Panc1 (cell line): ENCODE measurements at regions not wholly inside any gene's neighbourhood (a gene's known extent, or its start where the extent isn't known, plus 50 kb on each side); places are given as distances from the start of the nearest gene placed in this dataset.

ENCODE experiments used
- SIN3A ChIP-seq: IDR thresholded peaks from 2 replicates; pipeline ENCODE4 v1.6.1; 2012; ENCODE audit warnings: low read depth, mild to moderate bottlenecking, low read length, moderate library complexity, borderline replicate concordance; ENCODE audit not compliant: insufficient read depth
- TF ChIP-seq, protein P1 (sequence below): fragments of 450-650 bp; IDR thresholded peaks from 2 replicates; pipeline ENCODE4 v1.5.1; 2017; ENCODE audit warnings: mild to moderate bottlenecking

GRCh38 chr4:74598611-74599325 is 153.8 kb downstream of the AREG start:
- TF ChIP-seq, protein P1, sequence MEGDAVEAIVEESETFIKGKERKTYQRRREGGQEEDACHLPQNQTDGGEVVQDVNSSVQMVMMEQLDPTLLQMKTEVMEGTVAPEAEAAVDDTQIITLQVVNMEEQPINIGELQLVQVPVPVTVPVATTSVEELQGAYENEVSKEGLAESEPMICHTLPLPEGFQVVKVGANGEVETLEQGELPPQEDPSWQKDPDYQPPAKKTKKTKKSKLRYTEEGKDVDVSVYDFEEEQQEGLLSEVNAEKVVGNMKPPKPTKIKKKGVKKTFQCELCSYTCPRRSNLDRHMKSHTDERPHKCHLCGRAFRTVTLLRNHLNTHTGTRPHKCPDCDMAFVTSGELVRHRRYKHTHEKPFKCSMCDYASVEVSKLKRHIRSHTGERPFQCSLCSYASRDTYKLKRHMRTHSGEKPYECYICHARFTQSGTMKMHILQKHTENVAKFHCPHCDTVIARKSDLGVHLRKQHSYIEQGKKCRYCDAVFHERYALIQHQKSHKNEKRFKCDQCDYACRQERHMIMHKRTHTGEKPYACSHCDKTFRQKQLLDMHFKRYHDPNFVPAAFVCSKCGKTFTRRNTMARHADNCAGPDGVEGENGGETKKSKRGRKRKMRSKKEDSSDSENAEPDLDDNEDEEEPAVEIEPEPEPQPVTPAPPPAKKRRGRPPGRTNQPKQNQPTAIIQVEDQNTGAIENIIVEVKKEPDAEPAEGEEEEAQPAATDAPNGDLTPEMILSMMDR, result no peak
- no peak for TF ChIP-seq SIN3A
